OCI-LY7 (cell line): ENCODE measurements at regions not wholly inside any gene's neighbourhood (a gene's known extent, or its start where the extent isn't known, plus 50 kb on each side); places are given as distances from the start of the nearest gene placed in this dataset.

Experiments used
- BruUV-seq: library from RNA; stranded (reverse); fragments of 400-500 nt; replicated peaks from 2 replicates; lab custom pipeline; 2021; lab: Mats Ljungman, UMichigan
- CTCF ChIA-PET: fragments of 300-600 bp; sonication (Branson Sonifier 250); formaldehyde crosslinking; loops from one replicate; lab custom pipeline; 2022; ENCODE audit warnings: antibody characterized with exemption; ENCODE audit not compliant: unreplicated experiment; lab: Charles Lee
- POLR2A ChIA-PET: fragments of 300-600 bp; sonication (Branson Sonifier 250); formaldehyde crosslinking; loops from one replicate; lab custom pipeline; 2022; ENCODE audit warnings: antibody characterized with exemption; lab: Charles Lee
- DNase-seq: peaks from one replicate; pipeline ENCODE4 v3.0.0-alpha.2; 2015; ENCODE audit warnings: low spot score
- H2AFZ ChIP-seq: fragments of 200-600 bp; sonication (generic), shearing (Covaris generic); 2 replicates; pipeline ENCODE4 v1.6.1; 2014; ENCODE audit warnings: mild to moderate bottlenecking, antibody characterized with exemption, low read length, moderate library complexity
- H3K27ac ChIP-seq: fragments of 200-600 bp; sonication (generic); 2 replicates; pipeline ENCODE4 v1.5.1; 2014; ENCODE audit warnings: mixed run types, low read depth, mild to moderate bottlenecking, moderate library complexity, low read length, inconsistent platforms; ENCODE audit not compliant: poor library complexity, severe bottlenecking
- H3K36me3 ChIP-seq: fragments of 200-600 bp; sonication (generic); 2 replicates; pipeline ENCODE4 v1.6.1; 2014; ENCODE audit warnings: mild to moderate bottlenecking, antibody characterized with exemption, low read length, moderate library complexity, mixed read lengths; ENCODE audit not compliant: insufficient read depth
- H3K4me1 ChIP-seq: fragments of 200-600 bp; sonication (generic); 2 replicates; pipeline ENCODE4 v1.5.1; 2014; ENCODE audit warnings: mild to moderate bottlenecking, low read length; ENCODE audit not compliant: insufficient read depth, poor library complexity, severe bottlenecking
- H3K4me2 ChIP-seq: fragments of 200-600 bp; sonication (generic); 2 replicates; pipeline ENCODE4 v1.6.1; 2014; ENCODE audit warnings: mild to moderate bottlenecking, low read length
- H3K4me3 ChIP-seq: fragments of 200-600 bp; sonication (generic); 2 replicates; pipeline ENCODE4 v1.5.1; 2014; ENCODE audit warnings: mild to moderate bottlenecking, low read depth, low read length; ENCODE audit not compliant: poor library complexity, severe bottlenecking
- H3K79me2 ChIP-seq: fragments of 200-600 bp; sonication (generic); 2 replicates; pipeline ENCODE4 v1.6.1; 2016; ENCODE audit warnings: low read depth, mild to moderate bottlenecking, low read length, moderate library complexity, mixed read lengths; ENCODE audit not compliant: insufficient read depth
- H3K9me2 ChIP-seq: fragments of 200-600 bp; sonication (generic); 2 replicates; pipeline ENCODE4 v1.6.1; 2016; ENCODE audit warnings: mild to moderate bottlenecking, low read length, mixed read lengths; ENCODE audit not compliant: insufficient read depth
- H3K9me3 ChIP-seq: fragments of 200-600 bp; sonication (generic); 2 replicates; pipeline ENCODE4 v1.6.1; 2014; ENCODE audit warnings: mild to moderate bottlenecking, mixed run types, low read length, mixed read lengths
- H4K20me1 ChIP-seq: fragments of 200-600 bp; sonication (generic); 2 replicates; pipeline ENCODE4 v1.6.1; 2014; ENCODE audit warnings: mild to moderate bottlenecking, antibody characterized with exemption, low read length, moderate library complexity, mixed read lengths; ENCODE audit not compliant: insufficient read depth
- EZH2phosphoT487 ChIP-seq: fragments of 200-600 bp; sonication (generic); IDR thresholded peaks from 2 replicates; pipeline ENCODE4 v1.6.1; 2018; ENCODE audit warnings: low read depth, borderline replicate concordance, mild to moderate bottlenecking, mixed run types, antibody characterized with exemption, low read length, moderate library complexity, mixed read lengths
- intact Hi-C: fragments of 100-400 bp; cut with micrococcal nuclease; formaldehyde crosslinking; loops from one replicate; pipeline ENCODE4 v1.10.0; 2022; ENCODE audit not compliant: unreplicated experiment
- TF ChIP-seq, protein P1 (sequence below): fragments of 200-600 bp; sonication (generic); conservative IDR thresholded peaks from 2 replicates; pipeline ENCODE4 v1.5.1; 2014; ENCODE audit warnings: mild to moderate bottlenecking, antibody characterized with exemption, low read length, moderate library complexity, mixed read lengths

DNA sequence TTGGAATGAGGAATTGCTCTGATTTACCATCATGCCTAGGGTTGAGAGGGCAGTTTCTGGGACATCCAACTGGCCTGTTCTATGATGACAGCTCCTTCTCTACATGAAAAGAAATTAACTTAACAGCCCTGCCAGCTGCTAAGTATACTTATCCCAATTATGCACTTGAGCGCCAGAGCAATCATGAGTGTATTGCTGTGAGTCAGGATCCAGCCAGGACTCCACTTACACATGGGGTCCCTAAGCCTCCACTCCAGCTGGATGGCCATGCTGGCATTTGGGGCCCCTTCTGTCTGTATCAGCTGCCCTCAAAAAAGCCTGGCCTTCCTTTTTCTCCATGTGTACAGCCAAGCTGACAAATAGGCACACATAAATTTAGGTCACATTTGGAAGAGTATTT lies 481.9 kb downstream of the TMX3 start:
- Histone ChIP-seq H3K4me3 (no peak overlapping the region), H3K27ac (no peak overlapping the region), H3K4me1 (no peaks in the 10 kb centered on the region), H3K9me3 (no peaks in the 10 kb centered on the region), H2AFZ (no peak overlapping the region), H3K79me2 (no peaks in the 10 kb centered on the region), H3K9me2 (no peaks in the 10 kb centered on the region), H3K4me2 (no peak overlapping the region), H4K20me1 (no peaks in the 10 kb centered on the region), H3K36me3 (no peaks in the 10 kb centered on the region)
- intact Hi-C loops: no loop called here
- DNase-seq: no peak
- ChIA-PET POLR2A (no interaction called here), CTCF (no interaction called here)
- BruUV-seq: no TSS peak
- no peak for TF ChIP-seq EZH2phosphoT487
- TF ChIP-seq, protein P1, sequence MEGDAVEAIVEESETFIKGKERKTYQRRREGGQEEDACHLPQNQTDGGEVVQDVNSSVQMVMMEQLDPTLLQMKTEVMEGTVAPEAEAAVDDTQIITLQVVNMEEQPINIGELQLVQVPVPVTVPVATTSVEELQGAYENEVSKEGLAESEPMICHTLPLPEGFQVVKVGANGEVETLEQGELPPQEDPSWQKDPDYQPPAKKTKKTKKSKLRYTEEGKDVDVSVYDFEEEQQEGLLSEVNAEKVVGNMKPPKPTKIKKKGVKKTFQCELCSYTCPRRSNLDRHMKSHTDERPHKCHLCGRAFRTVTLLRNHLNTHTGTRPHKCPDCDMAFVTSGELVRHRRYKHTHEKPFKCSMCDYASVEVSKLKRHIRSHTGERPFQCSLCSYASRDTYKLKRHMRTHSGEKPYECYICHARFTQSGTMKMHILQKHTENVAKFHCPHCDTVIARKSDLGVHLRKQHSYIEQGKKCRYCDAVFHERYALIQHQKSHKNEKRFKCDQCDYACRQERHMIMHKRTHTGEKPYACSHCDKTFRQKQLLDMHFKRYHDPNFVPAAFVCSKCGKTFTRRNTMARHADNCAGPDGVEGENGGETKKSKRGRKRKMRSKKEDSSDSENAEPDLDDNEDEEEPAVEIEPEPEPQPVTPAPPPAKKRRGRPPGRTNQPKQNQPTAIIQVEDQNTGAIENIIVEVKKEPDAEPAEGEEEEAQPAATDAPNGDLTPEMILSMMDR: no peak

DNA sequence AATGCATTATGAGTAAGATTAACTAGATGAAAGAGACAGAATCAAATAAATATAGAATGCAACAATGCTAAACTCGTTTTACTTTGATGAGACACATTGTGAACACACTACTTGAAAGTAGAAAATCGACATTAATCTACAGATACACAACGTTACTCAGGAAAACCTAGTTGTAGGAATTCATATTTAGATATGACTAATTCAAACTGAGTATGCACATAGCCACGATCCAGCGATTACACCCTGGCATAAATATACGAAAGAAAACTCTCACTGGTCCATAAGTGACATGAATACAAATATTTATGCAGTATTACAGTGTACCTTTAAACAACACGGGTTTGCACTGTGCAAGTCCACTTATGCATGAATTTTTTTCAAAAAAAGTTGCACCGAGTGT lies 485.6 kb downstream of the TMX3 start:
- DNase-seq: no peak
- no TSS peak for BruUV-seq
- no peak overlapping the region for H3K27ac ChIP-seq
- H3K4me3 ChIP-seq: no peak overlapping the region
- no peaks in the 10 kb centered on the region for H4K20me1 ChIP-seq
- H3K4me1 ChIP-seq: no peaks in the 10 kb centered on the region
- POLR2A ChIA-PET: no interaction called here
- no peaks in the 10 kb centered on the region for H3K9me2 ChIP-seq
- H2AFZ ChIP-seq: no peak overlapping the region
- CTCF ChIA-PET: no interaction called here
- H3K36me3 ChIP-seq: no peaks in the 10 kb centered on the region
- no peak for TF ChIP-seq EZH2phosphoT487
- TF ChIP-seq, protein P1: no peak
- H3K79me2 ChIP-seq: no peaks in the 10 kb centered on the region
- intact Hi-C loops: no loop called here
- H3K9me3 ChIP-seq: no peaks in the 10 kb centered on the region
- H3K4me2 ChIP-seq: no peak overlapping the region

DNA sequence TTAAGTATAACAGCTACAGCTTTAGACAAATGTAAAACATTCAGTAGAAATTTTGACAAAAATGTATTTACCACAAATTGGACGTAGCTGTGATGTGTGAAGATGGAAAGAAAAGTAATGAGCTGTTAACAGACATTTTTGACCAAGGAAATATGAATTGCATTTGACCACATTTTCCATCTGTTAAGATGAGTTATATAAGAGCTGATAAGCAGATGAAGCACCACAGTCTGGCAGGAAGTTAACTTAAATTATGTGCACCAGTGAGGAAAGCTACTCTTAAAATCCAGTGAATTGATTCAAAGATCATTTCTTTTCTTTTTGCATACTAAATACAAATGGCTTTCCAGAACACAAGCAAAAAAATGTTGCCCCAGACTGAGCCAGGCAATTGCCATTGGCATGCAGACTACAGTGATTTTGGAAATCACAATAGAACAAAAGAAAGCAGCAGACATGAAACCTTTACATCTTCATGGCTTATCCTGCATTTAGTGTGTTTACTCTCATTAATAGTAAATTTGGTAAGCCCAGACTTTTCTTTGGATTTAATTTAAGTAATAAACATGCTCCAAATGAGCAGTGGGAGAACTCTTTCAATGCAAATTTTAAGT lies 493.7 kb downstream of the TMX3 start:
- Histone ChIP-seq H3K4me3 (no peak overlapping the region), H3K9me2 (no peaks in the 10 kb centered on the region), H3K79me2 (no peaks in the 10 kb centered on the region), H2AFZ (no peak overlapping the region), H3K4me2 (no peak overlapping the region), H3K4me1 (no peaks in the 10 kb centered on the region), H3K36me3 (no peaks in the 10 kb centered on the region), H4K20me1 (no peaks in the 10 kb centered on the region), H3K9me3 (no peaks in the 10 kb centered on the region), H3K27ac (no peak overlapping the region)
- TF ChIP-seq EZH2phosphoT487: no peak
- TF ChIP-seq, protein P1: no peak
- BruUV-seq: no TSS peak
- DNase-seq: no peak
- CTCF ChIA-PET: interaction anchor here (0.5 kb wide), 1 partner anchor 74 kb away, joined by 4 read pairs; no protein-coding TSS in a partner anchor
- intact Hi-C loops: no loop called here
- POLR2A ChIA-PET: no interaction called here
